ENCODE measurements at regions not wholly inside any gene's neighbourhood (a gene's known extent, or its start where the extent isn't known, plus 50 kb on each side); places are given as distances from the start of the nearest gene placed in this dataset.
A peak's percentile ranks its signal among the peaks of the same experiment; 100 is the strongest.

DNA sequence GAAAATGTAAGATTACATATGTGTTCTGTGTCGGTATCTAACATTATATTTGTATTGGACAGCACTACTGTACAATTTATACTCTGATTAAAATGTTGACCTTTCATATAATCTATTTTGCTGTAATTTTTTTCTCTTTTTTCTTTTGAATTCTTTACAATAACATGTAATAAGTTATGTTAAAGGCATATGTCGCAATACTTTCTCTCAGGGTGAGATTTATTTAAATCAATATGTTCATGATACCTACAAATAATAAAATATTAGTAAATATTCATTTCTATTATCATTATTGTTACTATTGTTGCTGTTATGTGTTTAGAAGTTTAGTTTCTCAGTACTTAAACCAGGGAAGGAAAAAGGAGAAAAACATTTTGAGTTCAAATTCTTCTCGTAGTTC, 807.4 kb downstream of the STIM2 start:
- Histone ChIP-seq H3K4me1 (replicated peaks; ENCODE audit: insufficient read depth) (no peaks in the 10 kb centered on the region), H2AFZ (no peak overlapping the region), H3K9me3 (ENCODE audit: insufficient read depth, low read depth) (no peaks in the 10 kb centered on the region), H3K27ac (no peak overlapping the region), H3K4me3 (no peak overlapping the region), H3K9me2 (ENCODE audit: insufficient read depth) (no peaks in the 10 kb centered on the region), H3K27me3 (ENCODE audit: insufficient read depth, low read depth) (no peaks in the 10 kb centered on the region), H4K20me1 (ENCODE audit: insufficient read depth) (no peaks in the 10 kb centered on the region), H3K4me2 (no peak overlapping the region), H3K36me3 (ENCODE audit: low read depth) (no peaks in the 10 kb centered on the region), H3F3A (ENCODE audit: insufficient read depth, low read depth) (no peaks in the 10 kb centered on the region), H3K79me2 (ENCODE audit: low read depth) (no peaks in the 10 kb centered on the region)
- intact Hi-C loops (cut with micrococcal nuclease; ENCODE audit: unreplicated experiment), result no loop called here
- CTCF ChIA-PET, result no interaction called here
- POLR2A ChIA-PET (ENCODE audit: unreplicated experiment), result no interaction called here
- DNase-seq, result no peak
- no TSS peak for BruUV-seq (replicated peaks)
- TF ChIP-seq, protein P1, sequence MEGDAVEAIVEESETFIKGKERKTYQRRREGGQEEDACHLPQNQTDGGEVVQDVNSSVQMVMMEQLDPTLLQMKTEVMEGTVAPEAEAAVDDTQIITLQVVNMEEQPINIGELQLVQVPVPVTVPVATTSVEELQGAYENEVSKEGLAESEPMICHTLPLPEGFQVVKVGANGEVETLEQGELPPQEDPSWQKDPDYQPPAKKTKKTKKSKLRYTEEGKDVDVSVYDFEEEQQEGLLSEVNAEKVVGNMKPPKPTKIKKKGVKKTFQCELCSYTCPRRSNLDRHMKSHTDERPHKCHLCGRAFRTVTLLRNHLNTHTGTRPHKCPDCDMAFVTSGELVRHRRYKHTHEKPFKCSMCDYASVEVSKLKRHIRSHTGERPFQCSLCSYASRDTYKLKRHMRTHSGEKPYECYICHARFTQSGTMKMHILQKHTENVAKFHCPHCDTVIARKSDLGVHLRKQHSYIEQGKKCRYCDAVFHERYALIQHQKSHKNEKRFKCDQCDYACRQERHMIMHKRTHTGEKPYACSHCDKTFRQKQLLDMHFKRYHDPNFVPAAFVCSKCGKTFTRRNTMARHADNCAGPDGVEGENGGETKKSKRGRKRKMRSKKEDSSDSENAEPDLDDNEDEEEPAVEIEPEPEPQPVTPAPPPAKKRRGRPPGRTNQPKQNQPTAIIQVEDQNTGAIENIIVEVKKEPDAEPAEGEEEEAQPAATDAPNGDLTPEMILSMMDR (conservative IDR thresholded peaks at IDR 0.05), result no peak
- no peak for TF ChIP-seq EZH2 (IDR thresholded peaks at IDR 0.05; ENCODE audit: low read depth)

- Histone ChIP-seq H3K9me2 (ENCODE audit: insufficient read depth) (no peaks in the 10 kb centered on the region; the same call in 1 of the 2 replicates), H4K20me1 (ENCODE audit: insufficient read depth) (no peaks in the 10 kb centered on the region), H3K27ac (no peak overlapping the region), H3F3A (ENCODE audit: insufficient read depth, low read depth) (no peaks in the 10 kb centered on the region), H3K4me2 (no peak overlapping the region), H3K4me1 (replicated peaks; ENCODE audit: insufficient read depth) (no peaks in the 10 kb centered on the region), H3K36me3 (ENCODE audit: low read depth) (no peaks in the 10 kb centered on the region), H3K4me3 (no peak overlapping the region), H3K9me3 (ENCODE audit: insufficient read depth, low read depth) (no peaks in the 10 kb centered on the region), H2AFZ (no peak overlapping the region), H3K27me3 (ENCODE audit: insufficient read depth, low read depth) (no peaks in the 10 kb centered on the region), H3K79me2 (ENCODE audit: low read depth) (no peaks in the 10 kb centered on the region)
- BruUV-seq (replicated peaks), result no TSS peak
- TF ChIP-seq, protein P1 (conservative IDR thresholded peaks at IDR 0.05), result no peak
- no peak for TF ChIP-seq EZH2 (IDR thresholded peaks at IDR 0.05; ENCODE audit: low read depth)
- no peak for DNase-seq
- CTCF ChIA-PET, result no interaction called here
- intact Hi-C loops (cut with micrococcal nuclease; ENCODE audit: unreplicated experiment), result no loop called here
- POLR2A ChIA-PET (ENCODE audit: unreplicated experiment), result no interaction called here
Measured at GRCh38 chr4:27678027-27678426, 817.4 kb downstream of the STIM2 start.

- no peak for TF ChIP-seq EZH2 (IDR thresholded peaks at IDR 0.05; ENCODE audit: low read depth)
- TF ChIP-seq, protein P1 (conservative IDR thresholded peaks at IDR 0.05), result peak; percentile 72
- Histone ChIP-seq H3K4me2 (no peak overlapping the region), H3K27me3 (ENCODE audit: insufficient read depth, low read depth) (no peaks in the 10 kb centered on the region), H3K9me3 (ENCODE audit: insufficient read depth, low read depth) (no peaks in the 10 kb centered on the region), H3K4me1 (replicated peaks; ENCODE audit: insufficient read depth) (no peaks in the 10 kb centered on the region), H3K9me2 (ENCODE audit: insufficient read depth) (no peaks in the 10 kb centered on the region; the same call in 1 of the 2 replicates), H3K79me2 (ENCODE audit: low read depth) (no peaks in the 10 kb centered on the region), H3K36me3 (ENCODE audit: low read depth) (no peaks in the 10 kb centered on the region), H3F3A (ENCODE audit: insufficient read depth, low read depth) (no peaks in the 10 kb centered on the region), H3K4me3 (no peak overlapping the region), H3K27ac (no peak overlapping the region), H4K20me1 (ENCODE audit: insufficient read depth) (no peaks in the 10 kb centered on the region), H2AFZ (no peak overlapping the region)
- DNase-seq, result peak in 1 of 2 experiments; percentile 50
- ChIA-PET CTCF (interaction anchor here (0.6 kb wide), 1 partner anchor 765 kb away, joined by 3 read pairs; no protein-coding TSS in a partner anchor), POLR2A (ENCODE audit: unreplicated experiment) (interaction anchor here (0.5 kb wide), 1 partner anchor 585 kb away, joined by 4 read pairs; no protein-coding TSS in a partner anchor)
- intact Hi-C loops (cut with micrococcal nuclease; ENCODE audit: unreplicated experiment), result no loop called here
- BruUV-seq (replicated peaks), result no TSS peak
Measured at GRCh38 chr4:27684610-27685011, 824.0 kb downstream of the STIM2 start.
